NB4 (cell line): ENCODE measurements at regions not wholly inside any gene's neighbourhood (a gene's known extent, or its start where the extent isn't known, plus 50 kb on each side); places are given as distances from the start of the nearest gene placed in this dataset.

Source experiments
- CTCF ChIP-seq: IDR thresholded peaks from one replicate; pipeline ENCODE4 v1.5.1; 2012; ENCODE audit warnings: low read depth, low read length
- MYC ChIP-seq: IDR thresholded peaks from 2 replicates; pipeline ENCODE4 v1.6.1; 2011; ENCODE audit warnings: low read depth, low read length
- POLR2A ChIP-seq: IDR thresholded peaks from 2 replicates; pipeline ENCODE4 v1.6.1; 2011; ENCODE audit warnings: mild to moderate bottlenecking; ENCODE audit not compliant: insufficient read length; ENCODE audit errors: extremely low read depth

GRCh38 chr1:87462894-87463293 is 134.2 kb downstream of the LMO4 start:
- TF ChIP-seq CTCF (no peak), MYC (no peak), POLR2A (no peak)
